ENCODE measurements at regions not wholly inside any gene's neighbourhood (a gene's known extent, or its start where the extent isn't known, plus 50 kb on each side); places are given as distances from the start of the nearest gene placed in this dataset.
"Not testable (repeated sequence)": the region's sequence is repeated elsewhere in the genome, so short reads cannot be mapped to it uniquely, and the experiment has no call there.

DNA sequence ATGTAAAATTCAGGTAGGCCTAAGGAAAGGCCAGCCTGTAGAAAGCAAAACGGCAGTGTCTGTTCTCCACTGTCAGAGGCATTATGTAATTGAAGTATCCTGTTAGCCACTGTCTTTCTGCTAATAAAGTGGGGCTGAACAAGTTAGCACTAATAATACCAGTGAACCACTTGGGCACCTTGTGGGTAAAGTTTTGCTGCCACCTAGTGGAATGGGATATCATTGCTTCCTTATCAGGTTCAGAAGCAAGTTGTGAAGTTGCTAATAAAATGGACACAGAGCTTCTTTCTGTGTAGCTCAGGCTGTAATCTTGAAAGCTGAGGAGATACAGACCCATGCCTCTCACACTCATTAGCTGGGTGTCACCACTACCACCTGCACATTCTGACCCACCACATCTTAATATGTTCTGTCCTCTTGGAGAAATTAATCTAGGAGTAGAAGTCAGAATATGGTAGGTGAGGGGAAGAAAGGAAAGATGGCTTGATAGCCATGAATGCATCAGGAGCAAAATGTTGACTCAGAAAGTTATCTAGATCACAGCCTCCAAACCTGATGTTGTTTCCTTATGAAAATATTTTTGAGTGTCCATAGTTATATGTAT is 175.1 kb downstream of the SEPTIN7 start:
- DNase-seq: peak; percentile 43 to 89

DNA sequence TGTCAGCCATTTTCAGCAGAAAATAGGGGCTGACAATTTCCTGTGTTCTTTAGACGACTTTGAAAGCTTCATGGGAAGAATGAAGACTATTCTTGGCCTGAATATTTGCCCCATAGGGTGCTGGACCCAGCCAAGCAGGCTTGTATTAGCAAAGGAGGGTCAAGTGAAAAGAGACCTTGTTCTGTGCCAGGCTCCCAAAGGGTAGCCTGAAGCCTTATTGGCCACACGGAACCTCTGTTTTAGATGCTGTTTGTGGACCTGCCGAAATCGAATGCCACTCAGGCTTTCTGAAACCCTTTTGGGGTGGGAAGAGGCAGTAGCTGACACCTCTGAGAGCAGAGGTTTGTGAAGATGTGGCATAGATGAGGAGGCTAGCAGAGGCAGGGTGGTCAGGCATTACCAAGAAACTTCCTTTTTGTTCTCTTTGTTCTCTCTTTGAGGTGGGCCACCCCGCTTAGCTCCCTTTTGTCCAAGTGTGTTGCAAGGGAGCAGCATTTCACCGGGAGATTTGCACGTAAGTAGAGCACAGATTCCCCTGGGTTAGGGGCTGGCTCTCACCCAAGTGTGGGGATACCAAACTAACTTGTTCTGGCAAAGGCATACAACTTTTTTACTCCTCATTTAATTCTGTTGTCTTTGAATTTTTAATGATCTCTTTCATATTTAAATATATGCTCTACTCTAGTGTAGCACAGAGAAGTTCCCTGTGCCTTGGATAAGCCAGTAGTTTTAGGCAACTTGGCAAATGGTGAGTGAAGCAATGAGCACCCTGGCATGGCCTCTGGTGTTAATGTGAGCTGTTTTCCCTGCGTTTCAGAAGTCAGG is 174.0 kb upstream of the EEPD1 start:
- DNase-seq: not testable (repeated sequence)

DNA sequence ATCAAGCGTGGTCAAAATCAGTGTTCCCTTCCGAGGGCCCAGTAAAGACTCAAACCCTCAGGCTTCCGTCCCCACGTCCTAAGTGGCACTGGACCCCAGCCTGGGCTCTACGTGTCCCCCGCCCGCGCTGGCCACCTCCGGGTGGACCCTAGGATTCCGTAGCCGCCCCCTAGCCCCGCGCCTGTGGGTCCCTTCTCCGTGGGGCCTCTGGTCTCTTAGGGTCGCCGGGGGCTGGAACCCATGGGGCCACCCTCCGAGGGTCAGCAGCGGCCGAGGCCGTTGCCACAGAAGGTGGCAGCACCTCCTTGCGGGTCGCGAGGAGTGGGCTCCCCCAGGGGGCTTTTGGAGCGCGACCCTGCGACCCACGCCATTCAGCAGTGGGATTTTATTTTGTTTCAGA is 170.5 kb upstream of the EEPD1 start:
- no peak for DNase-seq

DNA sequence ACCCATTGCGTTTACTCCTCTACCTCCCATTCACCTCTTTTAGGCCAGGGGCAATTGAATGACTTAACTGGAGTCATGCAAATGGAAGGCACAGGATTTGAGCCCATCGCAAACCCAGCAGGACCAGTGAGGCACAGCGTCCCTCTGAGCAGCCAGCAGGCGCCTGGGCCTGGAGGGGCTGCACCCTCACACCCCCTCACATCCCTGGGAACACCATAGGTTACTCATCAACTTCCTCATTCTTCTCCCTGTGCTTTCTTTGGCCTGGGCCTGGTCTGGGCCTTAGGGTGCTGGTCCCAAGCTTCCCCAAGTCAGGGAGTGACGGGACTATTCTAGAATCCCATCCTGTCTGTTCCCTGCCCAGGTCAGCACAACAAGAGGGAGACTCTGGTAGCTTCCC is 169.4 kb upstream of the EEPD1 start:
- peak; percentile 7 to 44 for DNase-seq

DNA sequence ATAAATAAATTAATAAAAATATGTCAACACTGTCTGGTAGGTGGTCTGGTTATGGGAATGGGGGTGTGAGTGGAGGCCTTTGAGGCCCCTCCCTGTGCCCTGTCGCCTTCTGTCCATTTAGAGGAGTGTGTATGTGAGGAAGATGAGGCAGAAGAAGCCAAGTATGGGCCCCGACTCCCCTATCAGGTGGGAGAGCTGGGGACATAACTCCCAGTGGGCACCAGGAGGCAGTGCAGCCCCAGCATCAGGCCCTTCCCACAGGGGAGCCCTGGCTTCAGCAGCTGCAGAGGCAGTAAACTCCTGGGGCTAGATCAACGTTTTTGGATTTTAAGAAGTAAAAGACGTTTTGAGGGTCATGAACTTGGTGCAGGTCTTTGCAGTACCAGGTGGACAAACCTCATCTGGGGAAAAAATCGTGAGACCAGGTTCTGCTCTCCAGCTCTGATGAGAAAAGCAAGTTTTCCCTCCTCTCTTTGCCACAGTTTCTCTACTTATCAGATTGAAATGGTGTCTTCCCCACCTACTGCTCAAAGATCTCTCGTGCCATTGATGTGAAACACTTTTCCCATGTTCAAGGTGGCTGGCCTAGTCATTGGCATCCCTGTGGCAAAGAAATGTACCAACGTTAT is 167.8 kb upstream of the EEPD1 start:
- peak; percentile 56 to 82 for DNase-seq

DNA sequence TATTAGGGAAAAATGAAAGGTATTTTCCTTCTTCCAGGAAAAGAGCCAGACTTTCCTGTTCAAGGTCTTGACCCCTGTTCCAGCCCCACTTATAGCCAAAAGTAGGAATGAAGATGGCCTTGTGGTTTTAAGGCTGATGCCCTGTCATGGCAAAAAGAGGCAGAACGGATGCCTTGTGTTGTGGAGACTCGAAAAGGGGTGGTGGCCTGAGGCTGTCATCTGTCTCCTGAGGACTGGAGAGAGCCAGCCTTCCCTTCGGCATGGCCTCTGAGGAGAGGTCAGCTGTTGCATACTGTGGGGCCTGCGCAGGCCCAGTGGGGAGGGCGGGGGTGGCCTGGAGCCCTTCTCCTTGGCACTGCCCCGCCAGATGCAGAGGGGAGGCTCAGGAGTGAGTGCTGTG is 166.0 kb upstream of the EEPD1 start:
- no peak for DNase-seq

DNA sequence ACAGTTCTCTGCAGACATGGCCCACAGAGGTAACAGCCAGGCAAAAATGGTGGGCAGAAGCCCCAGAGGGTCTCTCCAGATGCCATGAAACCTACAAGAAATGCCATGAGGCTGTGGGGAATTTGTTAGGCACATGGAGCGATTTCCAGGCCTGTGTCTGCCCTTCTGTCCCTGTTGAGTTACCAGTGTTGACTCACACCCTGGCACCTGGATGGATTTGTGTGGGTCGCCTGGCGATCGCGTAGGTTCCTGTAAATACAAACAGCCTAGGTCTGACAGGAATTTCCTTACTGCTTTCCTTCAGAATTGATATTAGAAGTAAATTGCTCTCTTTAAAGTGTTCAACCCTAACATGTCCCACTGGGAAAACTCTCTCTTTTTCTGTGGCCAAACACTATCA is 164.9 kb upstream of the EEPD1 start:
- no peak for DNase-seq

DNA sequence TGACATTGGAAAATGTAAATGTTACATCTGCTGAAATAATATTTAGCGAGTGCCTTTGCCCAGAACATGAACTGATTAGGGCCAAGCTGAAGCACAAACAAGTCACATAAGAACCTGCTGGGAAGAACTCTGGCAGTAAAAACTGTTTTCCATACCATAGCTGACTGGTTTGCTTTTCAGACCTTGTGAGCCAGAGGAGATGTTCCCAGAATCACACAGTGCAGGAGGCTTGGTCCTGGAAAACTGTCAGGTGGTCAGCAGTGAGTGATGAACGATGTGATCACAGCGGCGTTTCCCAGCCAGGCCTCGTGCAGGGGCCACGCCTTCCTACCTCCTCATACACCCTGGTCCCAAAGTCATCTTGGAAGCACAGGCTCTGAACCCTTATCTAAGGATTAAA is 164.2 kb upstream of the EEPD1 start:
- DNase-seq: no peak

DNA sequence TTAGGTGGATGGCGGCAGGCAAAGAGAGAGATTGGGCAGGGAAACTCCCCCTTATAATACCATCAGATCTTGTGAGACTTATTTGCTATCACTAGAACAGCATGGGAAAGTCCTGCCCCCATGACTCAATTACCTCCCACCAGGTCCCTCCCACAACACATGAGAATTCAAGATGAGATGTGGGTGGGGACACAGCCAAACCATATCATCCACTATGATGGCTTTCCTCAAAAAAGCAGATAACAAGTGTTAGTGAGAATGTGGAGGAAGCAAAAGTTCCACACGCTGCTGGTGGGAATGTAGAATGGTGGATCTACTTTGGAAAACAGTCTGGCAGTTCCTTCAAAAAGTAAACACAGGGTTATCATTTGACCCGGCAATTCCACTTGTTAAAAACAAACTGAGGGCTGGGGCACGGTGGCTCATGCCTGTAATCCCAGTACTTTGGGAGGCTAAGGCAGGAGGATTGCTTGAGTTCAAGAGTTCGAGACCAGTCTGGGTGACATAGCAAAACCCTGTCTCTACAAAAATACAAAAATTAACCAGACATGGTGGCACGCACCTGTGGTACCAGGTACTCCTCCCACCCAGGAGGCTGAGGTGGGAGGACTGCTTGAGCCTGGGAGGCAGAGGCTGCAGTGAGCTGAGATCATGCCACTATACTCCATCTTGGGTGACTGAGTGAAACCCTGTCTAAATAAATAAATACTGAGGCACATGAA is 161.4 kb upstream of the EEPD1 start:
- DNase-seq: peak; percentile 25 to 80

DNA sequence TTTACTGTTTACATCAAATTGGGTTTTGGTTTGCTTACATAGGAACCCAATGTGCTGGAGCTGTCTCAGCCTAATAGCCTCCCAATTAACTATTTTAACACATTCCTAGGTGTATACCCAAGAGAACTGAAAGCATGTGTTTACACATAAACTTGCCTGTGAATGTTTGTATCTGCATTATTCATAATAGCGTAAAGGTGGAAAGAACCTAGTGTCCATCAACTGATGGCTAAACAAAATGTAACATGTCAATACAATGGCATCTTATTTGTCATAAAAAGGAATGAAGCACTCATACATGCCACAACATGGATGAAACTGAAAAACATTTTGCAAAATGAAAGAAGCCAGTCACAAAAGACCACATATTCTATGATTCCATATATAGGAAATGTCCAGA is 160.6 kb upstream of the EEPD1 start:
- DNase-seq: no peak

DNA sequence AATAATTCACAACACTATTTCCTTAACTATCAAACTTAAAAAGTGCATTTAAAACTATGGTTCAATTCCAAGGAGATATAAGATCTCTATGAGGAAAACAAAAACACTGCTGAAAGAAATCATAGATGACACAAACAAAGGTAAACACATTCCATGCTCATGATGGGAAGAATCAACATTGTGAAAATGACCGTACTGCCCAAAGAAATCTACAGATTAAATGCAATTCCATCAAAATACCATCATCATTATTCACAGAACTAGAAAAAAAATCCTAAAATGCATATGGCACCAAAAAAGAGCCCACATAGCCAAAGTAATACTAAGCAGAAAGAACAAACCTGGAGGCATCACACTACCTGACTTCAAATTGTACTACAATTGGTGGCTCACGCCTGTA is 159.9 kb upstream of the EEPD1 start:
- no peak for DNase-seq

DNA sequence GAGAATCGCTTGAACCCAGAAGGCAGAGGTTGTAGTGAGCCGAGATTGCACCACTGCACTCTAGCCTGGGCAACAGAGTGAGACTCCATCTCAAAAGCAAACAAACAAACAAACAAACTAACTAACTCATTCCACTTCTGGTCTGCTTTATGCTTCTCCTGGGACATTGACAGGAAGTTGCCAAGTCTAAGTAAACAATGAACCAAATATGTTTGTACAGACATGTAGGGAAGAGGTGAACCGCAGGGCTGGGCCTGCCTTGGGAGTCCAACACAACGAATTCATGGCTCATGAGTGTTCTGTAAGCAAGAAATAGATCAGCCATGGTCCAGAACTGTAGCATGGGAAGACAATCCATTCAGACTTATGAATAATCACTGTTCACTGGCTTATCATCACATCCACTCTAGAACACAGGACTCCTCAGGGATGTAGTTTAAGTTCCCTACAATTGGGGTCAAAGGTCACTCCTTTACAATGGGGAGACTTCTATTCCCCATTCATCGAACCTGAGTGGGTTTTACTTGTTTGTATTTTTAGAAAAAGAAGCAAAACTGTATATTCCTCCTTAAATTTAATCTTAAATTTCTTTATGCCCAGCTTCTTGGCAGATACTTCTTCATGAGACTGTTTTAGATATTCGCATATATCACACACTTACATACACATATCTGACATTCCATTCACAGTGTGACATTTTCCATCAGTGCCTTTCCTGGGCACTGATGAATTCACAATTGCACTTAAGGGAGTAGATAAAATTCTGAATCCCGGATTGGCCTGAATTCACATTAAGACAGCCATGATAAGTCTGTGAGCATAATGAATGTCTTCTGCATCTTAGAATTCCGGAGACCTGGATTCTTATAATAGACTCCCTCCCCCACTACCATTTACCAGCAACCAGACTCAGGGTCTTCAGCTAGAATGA is 159.1 kb upstream of the EEPD1 start:
- DNase-seq: no peak

DNA sequence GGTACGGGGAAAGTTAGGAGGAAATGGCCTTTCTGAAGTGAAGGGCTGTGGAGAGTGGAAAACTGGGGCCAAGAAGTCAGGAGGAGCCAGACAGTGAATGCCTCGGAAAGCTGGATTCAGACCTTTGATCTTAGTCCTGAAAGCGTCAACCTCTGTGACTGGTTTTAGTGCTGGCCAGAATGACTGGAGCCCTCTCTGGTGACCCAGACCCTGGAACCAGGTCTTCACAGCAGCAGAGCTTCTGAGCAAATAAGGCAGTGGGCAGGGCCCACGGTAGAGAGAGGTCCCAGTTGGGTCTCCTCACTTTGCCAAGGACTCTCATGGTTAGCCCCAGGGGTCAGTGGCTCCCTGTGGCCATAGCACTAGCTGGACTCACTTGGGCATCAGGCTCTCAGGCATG is 157.7 kb upstream of the EEPD1 start:
- no peak for DNase-seq

DNA sequence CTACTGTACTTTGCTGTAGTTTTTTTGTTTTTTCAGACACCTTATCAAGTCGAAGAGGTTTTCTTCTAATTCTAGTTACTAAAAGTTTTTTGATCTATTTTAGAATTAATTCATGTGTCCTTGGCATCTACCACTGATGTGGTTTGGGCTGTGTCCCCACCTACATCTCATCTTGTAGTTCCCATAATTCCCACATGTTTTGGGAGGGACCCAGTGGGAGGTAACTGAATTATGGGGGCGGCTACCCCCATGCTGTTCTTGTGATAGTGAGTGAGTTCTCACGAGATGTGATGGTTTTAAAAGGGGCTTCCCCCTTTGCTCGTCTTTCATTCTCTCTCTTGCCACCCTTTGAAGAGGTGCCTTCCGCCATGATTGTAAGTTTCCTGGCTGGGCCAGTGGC is 154.6 kb upstream of the EEPD1 start:
- peak in 1 of 2 donors; percentile 60 for DNase-seq

DNA sequence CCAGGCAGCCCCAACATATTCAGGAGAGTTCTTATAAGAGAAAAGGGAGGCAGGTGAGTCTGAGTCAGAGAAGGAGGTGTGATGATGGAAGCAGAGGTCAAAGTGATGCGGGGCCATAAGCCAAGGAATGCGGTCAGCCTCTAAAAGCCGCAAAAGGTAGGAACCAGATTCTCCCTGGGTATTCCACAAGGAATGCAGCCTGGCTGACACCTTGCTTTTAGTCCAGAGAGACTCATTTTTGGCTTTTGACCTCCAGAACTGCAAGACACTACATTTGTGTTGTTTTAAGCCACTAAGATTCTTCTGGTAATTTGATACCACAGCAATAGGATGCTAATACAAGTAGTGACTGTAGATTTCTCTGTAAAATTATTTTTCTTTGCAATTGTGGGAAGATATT is 151.5 kb upstream of the EEPD1 start:
- DNase-seq: no peak

DNA sequence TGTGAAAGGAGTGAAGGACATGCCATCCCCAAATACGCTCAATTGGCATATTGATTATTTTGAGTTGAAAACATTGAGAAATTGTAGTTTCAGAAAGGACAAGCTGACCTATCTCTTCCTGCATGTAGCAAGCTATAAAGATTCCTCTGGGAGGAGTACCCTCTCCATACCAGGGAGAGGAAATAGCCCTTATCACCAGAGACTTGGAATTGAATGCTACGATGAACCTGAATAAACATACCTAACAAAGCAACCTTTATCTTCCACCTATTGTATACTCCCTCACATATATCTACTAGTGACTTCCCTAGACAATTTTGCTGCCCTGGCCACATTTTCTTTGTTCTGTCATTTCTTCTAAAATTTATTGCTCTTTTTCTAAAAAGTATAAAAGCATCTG is 150.2 kb upstream of the EEPD1 start:
- DNase-seq: no peak

DNA sequence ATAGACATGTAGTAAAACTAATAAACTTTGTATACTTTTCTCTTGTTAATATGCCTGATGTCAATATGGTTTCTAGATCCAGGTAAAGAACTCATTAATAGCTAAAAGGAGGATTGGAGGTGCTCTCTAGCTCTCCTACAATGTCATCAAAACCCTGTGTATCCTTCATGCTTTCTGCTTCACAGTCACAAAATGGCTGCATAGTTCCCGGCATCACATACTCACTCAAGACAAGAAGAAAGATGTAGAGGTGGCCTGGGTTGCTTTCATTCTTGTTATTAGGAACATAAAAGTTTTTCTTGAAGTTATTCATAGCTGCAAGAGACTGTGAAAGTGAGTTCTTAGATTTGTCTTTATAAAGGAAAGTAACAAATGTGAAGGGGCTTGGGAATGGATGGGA is 149.7 kb upstream of the EEPD1 start:
- no peak for DNase-seq

DNA sequence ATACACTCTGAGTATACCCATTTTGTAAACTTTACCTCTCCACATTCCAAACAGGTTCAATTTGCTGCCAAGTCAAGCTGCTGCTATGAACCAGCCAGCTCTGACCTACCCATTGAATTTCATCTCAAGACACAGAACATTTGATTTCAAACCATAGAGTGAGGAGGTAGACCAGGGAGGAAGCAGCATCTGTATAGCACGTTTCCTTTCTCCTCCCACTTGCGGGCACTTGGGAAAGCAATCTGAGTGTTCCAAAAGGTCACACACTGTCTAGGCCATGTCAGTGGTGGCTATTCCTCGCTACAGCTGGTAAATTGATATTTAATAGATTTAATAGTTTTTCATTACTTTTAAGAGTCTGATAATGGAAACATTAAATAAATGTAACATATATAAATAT is 147.8 kb upstream of the EEPD1 start:
- peak in 1 of 2 donors; percentile 39 for DNase-seq

DNA sequence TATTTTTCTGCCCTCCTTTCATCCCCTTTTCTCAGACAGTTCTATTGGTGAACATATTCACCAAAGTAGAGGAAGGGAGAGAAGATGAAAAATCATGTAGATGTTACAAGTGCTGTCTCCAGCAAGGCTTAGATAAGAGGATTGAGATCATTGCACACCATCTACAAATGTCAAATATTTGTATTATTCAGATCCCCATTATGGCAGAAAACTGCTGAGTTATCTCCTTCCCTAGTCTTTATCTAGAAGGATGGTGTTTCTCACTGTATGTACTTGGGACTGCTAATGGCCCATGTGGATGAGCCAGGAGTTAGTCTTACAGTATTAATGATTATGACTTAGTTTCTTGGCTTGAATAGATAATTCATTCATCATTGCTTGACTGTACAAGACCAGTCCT is 147.2 kb upstream of the EEPD1 start:
- DNase-seq: no peak

DNA sequence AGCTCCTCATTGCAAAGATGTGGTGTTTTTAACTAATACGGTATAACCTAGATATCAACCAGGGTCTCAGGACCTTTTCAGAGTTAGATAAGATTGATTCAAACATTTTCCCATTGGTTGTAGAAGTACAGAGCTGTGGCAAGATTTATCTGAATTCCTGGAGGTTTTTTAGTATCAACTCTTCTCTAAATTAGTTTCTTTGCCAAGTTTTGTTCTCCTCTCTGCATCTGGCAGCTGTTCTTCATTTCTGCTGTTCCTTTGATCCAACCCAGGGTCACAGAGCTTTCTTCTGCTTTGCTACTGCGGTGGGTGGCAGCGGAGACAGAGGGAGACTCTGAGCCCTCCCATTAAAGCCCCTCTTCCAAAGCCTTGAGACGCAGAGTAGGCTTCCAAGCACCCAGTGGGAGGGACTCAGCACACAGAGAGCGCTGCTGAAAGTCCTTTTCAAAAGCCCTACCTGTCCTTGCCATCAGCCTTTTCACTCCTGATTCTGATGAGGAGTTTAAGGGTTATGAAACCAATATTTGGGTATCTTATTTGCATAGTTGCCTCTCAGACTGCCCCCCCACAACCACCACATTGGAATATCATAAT is 146.3 kb upstream of the EEPD1 start:
- DNase-seq: no peak

DNA sequence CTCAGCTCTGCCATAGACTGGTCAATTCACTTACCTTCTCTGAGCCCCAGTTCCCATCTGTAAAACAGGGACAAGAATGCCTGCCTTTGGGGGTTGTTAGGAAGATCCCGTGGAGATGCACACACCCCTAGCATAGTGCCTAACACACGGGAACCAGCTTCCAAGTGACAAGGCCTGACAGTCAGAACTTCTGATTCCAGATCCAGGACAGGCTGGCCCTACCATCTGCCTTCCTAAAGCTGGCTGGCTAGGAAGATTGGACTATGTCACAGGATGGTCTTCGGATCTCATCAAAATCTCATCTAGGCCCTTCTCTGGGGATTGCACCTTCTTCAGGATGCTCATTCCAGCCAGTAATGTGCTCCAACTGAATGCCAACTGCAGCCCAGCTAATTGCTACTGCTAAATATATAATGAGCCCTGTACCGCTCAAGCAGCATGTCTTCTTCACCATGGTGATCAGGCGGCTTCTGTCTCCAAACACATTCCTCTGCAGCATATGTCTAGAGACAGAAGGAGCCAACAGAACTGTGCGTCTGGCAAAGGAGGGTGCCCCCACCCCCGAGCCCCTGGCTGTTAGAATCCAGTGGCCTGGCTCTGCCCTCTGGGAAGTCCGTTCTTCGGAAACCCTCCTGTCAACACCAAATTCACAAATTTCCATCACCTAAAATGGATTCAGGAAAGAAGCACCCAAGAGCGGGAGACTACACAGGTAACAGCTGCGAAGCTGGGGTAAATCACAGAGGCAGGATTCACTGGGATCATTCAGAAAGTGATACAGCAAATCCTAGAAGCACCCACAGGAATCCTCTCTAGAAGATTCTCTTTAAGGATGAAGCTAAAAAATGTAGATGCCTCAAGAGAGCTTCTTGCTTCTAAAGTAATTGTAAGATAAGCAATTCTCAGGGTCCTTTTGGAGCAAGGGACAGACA is 142.1 kb upstream of the EEPD1 start:
- DNase-seq: no peak
